Liver (tissue), 3 donors: ENCODE measurements at regions not wholly inside any gene's neighbourhood (a gene's known extent, or its start where the extent isn't known, plus 50 kb on each side); places are given as distances from the start of the nearest gene placed in this dataset.

Experiments
- CTCF ChIP-seq: fragments of 150-350 bp; IDR thresholded peaks from 2 replicates; pipeline ENCODE4 v1.5.1; 2017; ENCODE audit warnings: improper control_type of control experiment, low read depth, low read length; ENCODE audit not compliant: missing input control
- GABPA ChIP-seq, 2 donors: IDR thresholded peaks in 1 of 2; conservative IDR thresholded peaks in 1 of 2; 2 replicates each; pipeline ENCODE4 v1.6.1; 2016; ENCODE audit warnings: antibody characterized with exemption in 2 of 2, mild to moderate bottlenecking in 1 of 2, moderate library complexity in 1 of 2
- JUND ChIP-seq, 2 donors: IDR thresholded peaks; 2 replicates each; pipeline ENCODE4 v1.6.1; 2016; ENCODE audit warnings: antibody characterized with exemption in 2 of 2
- NR2F2 ChIP-seq: IDR thresholded peaks from 2 replicates; pipeline ENCODE4 v1.6.1; 2016; ENCODE audit warnings: antibody characterized with exemption
- RAD21 ChIP-seq, 2 donors: IDR thresholded peaks; 2 replicates each; pipeline ENCODE4 v1.6.1; 2016; ENCODE audit warnings: antibody characterized with exemption in 2 of 2, mild to moderate bottlenecking in 2 of 2
- REST ChIP-seq: IDR thresholded peaks from 2 replicates; pipeline ENCODE4 v1.6.1; 2016; ENCODE audit warnings: antibody characterized with exemption, mild to moderate bottlenecking
- RXRA ChIP-seq, 2 donors: IDR thresholded peaks; 2 replicates each; pipeline ENCODE4 v1.6.1; 2017 to 2018; ENCODE audit warnings: antibody characterized with exemption in 2 of 2, mild to moderate bottlenecking in 1 of 2
- SP1 ChIP-seq: IDR thresholded peaks from 2 replicates; pipeline ENCODE4 v1.6.1; 2018; ENCODE audit warnings: antibody characterized with exemption, mild to moderate bottlenecking
- TAF1 ChIP-seq: conservative IDR thresholded peaks from 2 replicates; pipeline ENCODE4 v1.6.1; 2016; ENCODE audit warnings: antibody characterized with exemption, mild to moderate bottlenecking
- YY1 ChIP-seq: IDR thresholded peaks from 2 replicates; pipeline ENCODE4 v1.6.1; 2016; ENCODE audit warnings: antibody characterized with exemption, mild to moderate bottlenecking
- TF ChIP-seq, protein P1 (sequence below): IDR thresholded peaks from 2 replicates; pipeline ENCODE4 v1.6.1; 2016; ENCODE audit warnings: antibody characterized with exemption
- TF ChIP-seq, protein P2 (sequence below): IDR thresholded peaks from 2 replicates; pipeline ENCODE4 v1.6.1; 2016; ENCODE audit warnings: antibody characterized with exemption
- TF ChIP-seq, protein P3 (sequence below): IDR thresholded peaks from 2 replicates; pipeline ENCODE4 v1.6.1; 2016; ENCODE audit warnings: antibody characterized with exemption
- donor health status: healthy.
- donor health status: healthy.

GRCh38 chr5:74056107-74056788 lies 430.3 kb downstream of the ARHGEF28 start:
- no peak for TF ChIP-seq SP1
- TF ChIP-seq, protein P1, sequence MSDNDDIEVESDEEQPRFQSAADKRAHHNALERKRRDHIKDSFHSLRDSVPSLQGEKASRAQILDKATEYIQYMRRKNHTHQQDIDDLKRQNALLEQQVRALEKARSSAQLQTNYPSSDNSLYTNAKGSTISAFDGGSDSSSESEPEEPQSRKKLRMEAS: no peak
- TF ChIP-seq REST: no peak
- no peak for TF ChIP-seq CTCF
- no peak for TF ChIP-seq RAD21 (IDR thresholded peaks at IDR 0.05)
- TF ChIP-seq, protein P2, sequence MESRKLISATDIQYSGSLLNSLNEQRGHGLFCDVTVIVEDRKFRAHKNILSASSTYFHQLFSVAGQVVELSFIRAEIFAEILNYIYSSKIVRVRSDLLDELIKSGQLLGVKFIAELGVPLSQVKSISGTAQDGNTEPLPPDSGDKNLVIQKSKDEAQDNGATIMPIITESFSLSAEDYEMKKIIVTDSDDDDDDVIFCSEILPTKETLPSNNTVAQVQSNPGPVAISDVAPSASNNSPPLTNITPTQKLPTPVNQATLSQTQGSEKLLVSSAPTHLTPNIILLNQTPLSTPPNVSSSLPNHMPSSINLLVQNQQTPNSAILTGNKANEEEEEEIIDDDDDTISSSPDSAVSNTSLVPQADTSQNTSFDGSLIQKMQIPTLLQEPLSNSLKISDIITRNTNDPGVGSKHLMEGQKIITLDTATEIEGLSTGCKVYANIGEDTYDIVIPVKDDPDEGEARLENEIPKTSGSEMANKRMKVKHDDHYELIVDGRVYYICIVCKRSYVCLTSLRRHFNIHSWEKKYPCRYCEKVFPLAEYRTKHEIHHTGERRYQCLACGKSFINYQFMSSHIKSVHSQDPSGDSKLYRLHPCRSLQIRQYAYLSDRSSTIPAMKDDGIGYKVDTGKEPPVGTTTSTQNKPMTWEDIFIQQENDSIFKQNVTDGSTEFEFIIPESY: no peak
- no peak for TF ChIP-seq TAF1
- TF ChIP-seq JUND (IDR thresholded peaks at IDR 0.05): no peak
- TF ChIP-seq, protein P3, sequence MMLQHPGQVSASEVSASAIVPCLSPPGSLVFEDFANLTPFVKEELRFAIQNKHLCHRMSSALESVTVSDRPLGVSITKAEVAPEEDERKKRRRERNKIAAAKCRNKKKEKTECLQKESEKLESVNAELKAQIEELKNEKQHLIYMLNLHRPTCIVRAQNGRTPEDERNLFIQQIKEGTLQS: no peak
- TF ChIP-seq RXRA (IDR thresholded peaks at IDR 0.05): no peak
- no peak for TF ChIP-seq NR2F2
- no peak for TF ChIP-seq GABPA (IDR thresholded peaks at IDR 0.05 in 1 of 2, conservative IDR thresholded peaks at IDR 0.05 in 1 of 2)
- TF ChIP-seq YY1: no peak
